NB4 (cell line): ENCODE measurements at regions not wholly inside any gene's neighbourhood (a gene's known extent, or its start where the extent isn't known, plus 50 kb on each side); places are given as distances from the start of the nearest gene placed in this dataset.

ENCODE experiments used
- DNase-seq: peaks from one replicate; pipeline ENCODE4 v3.0.0; 2010; ENCODE audit warnings: low read depth
- H3K4me3 ChIP-seq: one replicate; pipeline ENCODE4 v1.5.1; 2011; ENCODE audit warnings: mild to moderate bottlenecking, low read depth, low read length, moderate library complexity
- MAX ChIP-seq: IDR thresholded peaks from 2 replicates; pipeline ENCODE4 v1.6.1; 2011; ENCODE audit warnings: low read depth, low read length
- MYC ChIP-seq: IDR thresholded peaks from 2 replicates; pipeline ENCODE4 v1.6.1; 2011; ENCODE audit warnings: low read depth, low read length
- POLR2A ChIP-seq: IDR thresholded peaks from 2 replicates; pipeline ENCODE4 v1.6.1; 2011; ENCODE audit warnings: mild to moderate bottlenecking; ENCODE audit not compliant: insufficient read length; ENCODE audit errors: extremely low read depth
- TF ChIP-seq, protein P1 (sequence below): IDR thresholded peaks from one replicate; pipeline ENCODE4 v1.5.1; 2012; ENCODE audit warnings: low read depth, low read length

- H3K4me3 ChIP-seq: no peak overlapping the region
- DNase-seq: no peak
- TF ChIP-seq POLR2A (no peak), MYC (no peak), MAX (no peak)
- TF ChIP-seq, protein P1, sequence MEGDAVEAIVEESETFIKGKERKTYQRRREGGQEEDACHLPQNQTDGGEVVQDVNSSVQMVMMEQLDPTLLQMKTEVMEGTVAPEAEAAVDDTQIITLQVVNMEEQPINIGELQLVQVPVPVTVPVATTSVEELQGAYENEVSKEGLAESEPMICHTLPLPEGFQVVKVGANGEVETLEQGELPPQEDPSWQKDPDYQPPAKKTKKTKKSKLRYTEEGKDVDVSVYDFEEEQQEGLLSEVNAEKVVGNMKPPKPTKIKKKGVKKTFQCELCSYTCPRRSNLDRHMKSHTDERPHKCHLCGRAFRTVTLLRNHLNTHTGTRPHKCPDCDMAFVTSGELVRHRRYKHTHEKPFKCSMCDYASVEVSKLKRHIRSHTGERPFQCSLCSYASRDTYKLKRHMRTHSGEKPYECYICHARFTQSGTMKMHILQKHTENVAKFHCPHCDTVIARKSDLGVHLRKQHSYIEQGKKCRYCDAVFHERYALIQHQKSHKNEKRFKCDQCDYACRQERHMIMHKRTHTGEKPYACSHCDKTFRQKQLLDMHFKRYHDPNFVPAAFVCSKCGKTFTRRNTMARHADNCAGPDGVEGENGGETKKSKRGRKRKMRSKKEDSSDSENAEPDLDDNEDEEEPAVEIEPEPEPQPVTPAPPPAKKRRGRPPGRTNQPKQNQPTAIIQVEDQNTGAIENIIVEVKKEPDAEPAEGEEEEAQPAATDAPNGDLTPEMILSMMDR: no peak
Measured at GRCh38 chr5:125289606-125290005, 543.2 kb upstream of the ZNF608 start.

DNA sequence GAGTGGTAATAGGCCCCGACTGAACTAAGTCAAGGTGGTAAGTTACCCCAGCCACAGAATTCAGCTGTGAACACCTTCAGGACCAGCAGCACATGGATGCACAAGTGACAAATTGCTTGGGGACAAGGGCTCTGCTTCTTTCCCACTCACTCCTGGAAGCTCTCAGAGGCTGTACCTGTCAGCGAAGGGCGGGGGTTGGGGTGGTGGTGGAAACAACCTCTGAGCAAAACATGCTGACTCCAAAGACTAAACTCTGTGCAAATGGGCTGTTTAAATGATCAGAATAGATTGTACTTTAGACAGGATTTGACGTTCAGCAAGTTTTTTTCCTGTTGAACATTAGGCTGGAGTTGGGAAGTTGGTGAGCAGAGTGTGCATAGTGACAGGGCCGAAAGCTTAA, 544.5 kb upstream of the ZNF608 start:
- no peak for DNase-seq
- TF ChIP-seq, protein P1: no peak
- TF ChIP-seq MYC (no peak), POLR2A (no peak), MAX (no peak)
- no peak overlapping the region for H3K4me3 ChIP-seq

- DNase-seq: no peak
- H3K4me3 ChIP-seq: no peak overlapping the region
- TF ChIP-seq POLR2A: no peak
- TF ChIP-seq MAX: no peak
- TF ChIP-seq, protein P1: no peak
- TF ChIP-seq MYC: no peak
Measured at GRCh38 chr5:125291447-125291846, 545.0 kb upstream of the ZNF608 start.

DNA sequence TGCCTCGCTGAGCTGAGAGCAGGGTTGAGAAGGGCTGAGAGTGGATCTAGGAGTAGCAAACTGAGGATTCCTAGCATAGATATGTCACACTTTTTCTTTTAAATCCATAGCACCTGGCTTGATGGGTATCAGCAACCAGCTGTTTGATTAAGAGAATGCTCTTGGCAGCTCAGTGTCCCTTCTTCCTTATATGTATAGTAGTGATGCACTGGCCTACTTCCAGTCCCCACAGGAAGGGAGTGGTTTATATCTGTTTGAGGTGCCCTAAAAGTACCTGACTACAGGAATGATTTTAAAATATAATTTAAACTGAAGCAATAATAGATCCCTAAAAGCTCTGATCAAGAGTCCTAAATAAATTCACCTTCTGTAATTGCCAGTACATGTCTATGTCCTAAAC, 546.8 kb upstream of the ZNF608 start:
- DNase-seq: no peak

GRCh38 chr5:125293726-125294125, 547.3 kb upstream of the ZNF608 start:
- TF ChIP-seq MAX (no peak), POLR2A (no peak), MYC (no peak)
- TF ChIP-seq, protein P1: no peak
- DNase-seq: no peak
- no peak overlapping the region for H3K4me3 ChIP-seq

More for the DNA sequence above, 546.8 kb upstream of the ZNF608 start:
- no peak overlapping the region for H3K4me3 ChIP-seq
- no peak for TF ChIP-seq MAX
- no peak for TF ChIP-seq MYC
- TF ChIP-seq POLR2A: no peak
- TF ChIP-seq, protein P1: no peak

DNA sequence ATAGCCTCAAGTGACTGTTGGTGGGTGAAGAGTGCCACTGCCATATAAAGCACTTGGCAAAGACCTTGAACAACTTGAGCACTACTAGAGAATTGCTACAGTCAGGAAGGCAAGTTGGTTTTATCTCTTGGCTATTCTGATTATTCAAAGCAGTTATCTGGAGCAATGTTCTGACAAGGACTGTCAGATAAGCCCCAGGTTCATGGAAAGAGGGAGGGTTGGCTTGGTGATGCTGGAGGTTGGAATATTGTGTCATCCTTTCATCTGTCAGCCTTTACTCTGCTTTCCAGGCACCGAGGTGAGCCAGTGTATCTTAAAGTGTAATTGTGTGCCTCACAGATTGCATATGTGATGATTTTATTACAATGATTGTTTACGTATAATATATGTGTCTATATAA, 548.4 kb upstream of the ZNF608 start:
- TF ChIP-seq MYC (no peak), POLR2A (no peak), MAX (no peak)
- TF ChIP-seq, protein P1: no peak
- no peak overlapping the region for H3K4me3 ChIP-seq
- DNase-seq: no peak
